ENCODE measurements at regions not wholly inside any gene's neighbourhood (a gene's known extent, or its start where the extent isn't known, plus 50 kb on each side); places are given as distances from the start of the nearest gene placed in this dataset.

DNA sequence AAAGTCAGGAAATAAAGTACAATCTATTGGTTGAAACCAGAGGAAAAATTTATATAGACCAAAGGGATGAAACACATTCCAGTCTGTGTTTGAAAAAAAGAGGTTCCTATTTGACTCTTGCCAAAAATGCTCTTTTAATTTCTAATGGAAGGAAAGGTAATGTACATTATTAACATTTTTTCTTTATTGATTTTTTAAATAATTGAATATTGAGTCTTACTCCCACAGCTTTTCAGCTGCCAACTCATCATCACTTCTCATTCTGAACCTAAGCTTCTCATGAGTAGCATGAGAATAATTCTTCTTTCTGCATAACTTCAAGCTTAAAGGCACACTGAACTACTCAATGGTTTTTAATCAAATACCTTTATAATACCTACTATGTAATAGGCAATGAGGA lies 49.8 kb upstream of the FHIP2A start:
- TF ChIP-seq, protein P1, sequence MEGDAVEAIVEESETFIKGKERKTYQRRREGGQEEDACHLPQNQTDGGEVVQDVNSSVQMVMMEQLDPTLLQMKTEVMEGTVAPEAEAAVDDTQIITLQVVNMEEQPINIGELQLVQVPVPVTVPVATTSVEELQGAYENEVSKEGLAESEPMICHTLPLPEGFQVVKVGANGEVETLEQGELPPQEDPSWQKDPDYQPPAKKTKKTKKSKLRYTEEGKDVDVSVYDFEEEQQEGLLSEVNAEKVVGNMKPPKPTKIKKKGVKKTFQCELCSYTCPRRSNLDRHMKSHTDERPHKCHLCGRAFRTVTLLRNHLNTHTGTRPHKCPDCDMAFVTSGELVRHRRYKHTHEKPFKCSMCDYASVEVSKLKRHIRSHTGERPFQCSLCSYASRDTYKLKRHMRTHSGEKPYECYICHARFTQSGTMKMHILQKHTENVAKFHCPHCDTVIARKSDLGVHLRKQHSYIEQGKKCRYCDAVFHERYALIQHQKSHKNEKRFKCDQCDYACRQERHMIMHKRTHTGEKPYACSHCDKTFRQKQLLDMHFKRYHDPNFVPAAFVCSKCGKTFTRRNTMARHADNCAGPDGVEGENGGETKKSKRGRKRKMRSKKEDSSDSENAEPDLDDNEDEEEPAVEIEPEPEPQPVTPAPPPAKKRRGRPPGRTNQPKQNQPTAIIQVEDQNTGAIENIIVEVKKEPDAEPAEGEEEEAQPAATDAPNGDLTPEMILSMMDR (IDR thresholded peaks at IDR 0.05; ENCODE audit: insufficient read depth, low read length): no peak
- no peak for TF ChIP-seq GABPA (IDR thresholded peaks at IDR 0.05; ENCODE audit: low read depth)
- TF ChIP-seq, protein P2, sequence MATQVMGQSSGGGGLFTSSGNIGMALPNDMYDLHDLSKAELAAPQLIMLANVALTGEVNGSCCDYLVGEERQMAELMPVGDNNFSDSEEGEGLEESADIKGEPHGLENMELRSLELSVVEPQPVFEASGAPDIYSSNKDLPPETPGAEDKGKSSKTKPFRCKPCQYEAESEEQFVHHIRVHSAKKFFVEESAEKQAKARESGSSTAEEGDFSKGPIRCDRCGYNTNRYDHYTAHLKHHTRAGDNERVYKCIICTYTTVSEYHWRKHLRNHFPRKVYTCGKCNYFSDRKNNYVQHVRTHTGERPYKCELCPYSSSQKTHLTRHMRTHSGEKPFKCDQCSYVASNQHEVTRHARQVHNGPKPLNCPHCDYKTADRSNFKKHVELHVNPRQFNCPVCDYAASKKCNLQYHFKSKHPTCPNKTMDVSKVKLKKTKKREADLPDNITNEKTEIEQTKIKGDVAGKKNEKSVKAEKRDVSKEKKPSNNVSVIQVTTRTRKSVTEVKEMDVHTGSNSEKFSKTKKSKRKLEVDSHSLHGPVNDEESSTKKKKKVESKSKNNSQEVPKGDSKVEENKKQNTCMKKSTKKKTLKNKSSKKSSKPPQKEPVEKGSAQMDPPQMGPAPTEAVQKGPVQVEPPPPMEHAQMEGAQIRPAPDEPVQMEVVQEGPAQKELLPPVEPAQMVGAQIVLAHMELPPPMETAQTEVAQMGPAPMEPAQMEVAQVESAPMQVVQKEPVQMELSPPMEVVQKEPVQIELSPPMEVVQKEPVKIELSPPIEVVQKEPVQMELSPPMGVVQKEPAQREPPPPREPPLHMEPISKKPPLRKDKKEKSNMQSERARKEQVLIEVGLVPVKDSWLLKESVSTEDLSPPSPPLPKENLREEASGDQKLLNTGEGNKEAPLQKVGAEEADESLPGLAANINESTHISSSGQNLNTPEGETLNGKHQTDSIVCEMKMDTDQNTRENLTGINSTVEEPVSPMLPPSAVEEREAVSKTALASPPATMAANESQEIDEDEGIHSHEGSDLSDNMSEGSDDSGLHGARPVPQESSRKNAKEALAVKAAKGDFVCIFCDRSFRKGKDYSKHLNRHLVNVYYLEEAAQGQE (IDR thresholded peaks at IDR 0.05; ENCODE audit: insufficient replicate concordance, low read depth): no peak
- no peak for TF ChIP-seq POLR2AphosphoS5 (IDR thresholded peaks at IDR 0.05; ENCODE audit: low read depth)
- TF ChIP-seq SPI1 (IDR thresholded peaks at IDR 0.05; ENCODE audit: borderline replicate concordance, low read depth): no peak
